Neural crest cell (in vitro differentiated cells): ENCODE measurements at regions not wholly inside any gene's neighbourhood (a gene's known extent, or its start where the extent isn't known, plus 50 kb on each side); places are given as distances from the start of the nearest gene placed in this dataset.
A peak's percentile ranks its signal among the peaks of the same experiment; 100 is the strongest.

Source experiments
- DNase-seq: peaks from one replicate; pipeline ENCODE4 v3.0.0; 2021; ENCODE audit warnings: low read depth, mixed read lengths, low spot score
- H3K27ac Mint-ChIP-seq: one replicate; pipeline ENCODE4 v1.8.0; 2021; ENCODE audit warnings: mild to moderate bottlenecking, mixed read lengths; ENCODE audit not compliant: unreplicated experiment
- H3K27me3 Mint-ChIP-seq: 2 replicates; pipeline ENCODE4 v1.8.0; 2021; ENCODE audit warnings: low read depth, mild to moderate bottlenecking, mixed read lengths
- H3K36me3 Mint-ChIP-seq: 2 replicates; pipeline ENCODE4 v1.8.0; 2021; ENCODE audit warnings: low read depth, mild to moderate bottlenecking, mixed read lengths
- H3K4me1 Mint-ChIP-seq: 2 replicates; pipeline ENCODE4 v1.8.0; 2021; ENCODE audit warnings: mixed read lengths
- H3K4me3 Mint-ChIP-seq: one replicate; pipeline ENCODE4 v1.8.0; 2021; ENCODE audit warnings: mild to moderate bottlenecking, mixed read lengths
- H3K9me3 Mint-ChIP-seq: 2 replicates; pipeline ENCODE4 v1.8.0; 2021; ENCODE audit warnings: mixed read lengths
- TF ChIP-seq, protein P1 (sequence below): fragments of 200-600 bp; sonication (generic); conservative IDR thresholded peaks from 2 replicates; pipeline ENCODE4 v1.5.0; 2021; ENCODE audit warnings: antibody characterized with exemption, mild to moderate bottlenecking

- Mint-ChIP-seq H3K4me1 (peaks cover 21% of the 10 kb centered on the region), H3K36me3 (no peaks in the 10 kb centered on the region), H3K9me3 (peaks cover 2% of the 10 kb centered on the region), H3K27me3 (no peaks in the 10 kb centered on the region), H3K4me3 (no peak overlapping the region), H3K27ac (no peak overlapping the region)
- TF ChIP-seq, protein P1, sequence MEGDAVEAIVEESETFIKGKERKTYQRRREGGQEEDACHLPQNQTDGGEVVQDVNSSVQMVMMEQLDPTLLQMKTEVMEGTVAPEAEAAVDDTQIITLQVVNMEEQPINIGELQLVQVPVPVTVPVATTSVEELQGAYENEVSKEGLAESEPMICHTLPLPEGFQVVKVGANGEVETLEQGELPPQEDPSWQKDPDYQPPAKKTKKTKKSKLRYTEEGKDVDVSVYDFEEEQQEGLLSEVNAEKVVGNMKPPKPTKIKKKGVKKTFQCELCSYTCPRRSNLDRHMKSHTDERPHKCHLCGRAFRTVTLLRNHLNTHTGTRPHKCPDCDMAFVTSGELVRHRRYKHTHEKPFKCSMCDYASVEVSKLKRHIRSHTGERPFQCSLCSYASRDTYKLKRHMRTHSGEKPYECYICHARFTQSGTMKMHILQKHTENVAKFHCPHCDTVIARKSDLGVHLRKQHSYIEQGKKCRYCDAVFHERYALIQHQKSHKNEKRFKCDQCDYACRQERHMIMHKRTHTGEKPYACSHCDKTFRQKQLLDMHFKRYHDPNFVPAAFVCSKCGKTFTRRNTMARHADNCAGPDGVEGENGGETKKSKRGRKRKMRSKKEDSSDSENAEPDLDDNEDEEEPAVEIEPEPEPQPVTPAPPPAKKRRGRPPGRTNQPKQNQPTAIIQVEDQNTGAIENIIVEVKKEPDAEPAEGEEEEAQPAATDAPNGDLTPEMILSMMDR = no peak
- DNase-seq = no peak
Observed at GRCh38 chr5:2260211-2261003, 377.7 kb upstream of the IRX4 start.

- no peak for DNase-seq
- H3K4me1 Mint-ChIP-seq = peaks cover 27% of the 10 kb centered on the region
- no peaks in the 10 kb centered on the region for H3K36me3 Mint-ChIP-seq
- H3K27me3 Mint-ChIP-seq = no peaks in the 10 kb centered on the region
- H3K9me3 Mint-ChIP-seq = peaks cover 2% of the 10 kb centered on the region
- no peak overlapping the region for H3K27ac Mint-ChIP-seq
- H3K4me3 Mint-ChIP-seq = no peak overlapping the region
- TF ChIP-seq, protein P1 = no peak
Observed at GRCh38 chr5:2259494-2260107, 376.9 kb upstream of the IRX4 start.

GRCh38 chr5:2258861-2259260 lies 376.1 kb upstream of the IRX4 start:
- H3K4me3 Mint-ChIP-seq = no peak overlapping the region
- TF ChIP-seq, protein P1 = no peak
- H3K4me1 Mint-ChIP-seq = peaks cover 33% of the 10 kb centered on the region
- peaks cover 2% of the 10 kb centered on the region for H3K9me3 Mint-ChIP-seq
- H3K36me3 Mint-ChIP-seq = no peaks in the 10 kb centered on the region
- peak overlapping the region; percentile 86 for H3K27ac Mint-ChIP-seq
- DNase-seq = no peak
- no peaks in the 10 kb centered on the region for H3K27me3 Mint-ChIP-seq

GRCh38 chr5:2257326-2258244 lies 374.9 kb upstream of the IRX4 start:
- TF ChIP-seq, protein P1 = no peak
- H3K4me1 Mint-ChIP-seq = peaks cover 44% of the 10 kb centered on the region
- no peaks in the 10 kb centered on the region for H3K36me3 Mint-ChIP-seq
- no peak for DNase-seq
- no peaks in the 10 kb centered on the region for H3K27me3 Mint-ChIP-seq
- no peak overlapping the region for H3K27ac Mint-ChIP-seq
- no peak overlapping the region for H3K4me3 Mint-ChIP-seq
- peaks cover 2% of the 10 kb centered on the region for H3K9me3 Mint-ChIP-seq

DNA sequence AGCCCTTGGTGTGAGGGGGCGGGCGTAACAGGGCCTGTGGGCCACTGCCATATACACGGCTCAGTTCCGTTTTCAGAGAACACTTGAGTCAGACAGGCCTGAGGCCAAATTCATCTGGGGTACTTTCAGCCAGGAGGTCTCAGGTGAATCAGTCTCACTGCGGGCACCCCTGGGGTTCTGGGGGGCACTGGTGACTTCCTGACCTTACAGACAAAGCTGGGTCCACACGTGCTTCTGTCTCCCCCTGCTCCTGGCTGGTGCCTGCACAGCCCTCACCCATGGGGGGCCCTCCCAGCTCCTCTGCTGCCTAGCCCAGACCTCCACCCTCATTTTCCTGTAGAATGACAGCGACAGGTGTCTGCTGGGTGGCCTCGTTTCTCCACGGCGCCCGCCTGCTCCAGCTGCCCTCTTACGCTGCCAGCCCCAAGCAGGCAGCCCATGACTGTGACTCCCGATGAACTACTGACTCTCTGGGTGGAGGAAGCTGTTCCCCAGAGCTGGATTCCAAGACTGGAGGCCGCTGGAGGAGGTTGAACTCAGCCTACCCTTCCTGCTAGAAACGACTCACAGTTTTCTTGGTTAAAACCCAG lies 374.1 kb upstream of the IRX4 start:
- peaks cover 2% of the 10 kb centered on the region for H3K9me3 Mint-ChIP-seq
- H3K27me3 Mint-ChIP-seq = no peaks in the 10 kb centered on the region
- DNase-seq = no peak
- TF ChIP-seq, protein P1 = no peak
- no peak overlapping the region for H3K4me3 Mint-ChIP-seq
- H3K36me3 Mint-ChIP-seq = no peaks in the 10 kb centered on the region
- H3K27ac Mint-ChIP-seq = no peak overlapping the region
- peaks cover 38% of the 10 kb centered on the region for H3K4me1 Mint-ChIP-seq
